ENCODE measurements at regions not wholly inside any gene's neighbourhood (a gene's known extent, or its start where the extent isn't known, plus 50 kb on each side); places are given as distances from the start of the nearest gene placed in this dataset.

GRCh38 chr13:90402102-90402501 is 945.4 kb upstream of the MIR17HG start:
- no peak for DNase-seq (ENCODE audit: low spot score in 2 of 2)
- Histone ChIP-seq H3K4me3 (no peak overlapping the region), H3K27me3 (no peaks in the 10 kb centered on the region), H3K36me3 (no peaks in the 10 kb centered on the region), H3K27ac (no peak overlapping the region), H3K4me1 (no peaks in the 10 kb centered on the region), H3K9me3 (peaks cover 0 to 15% of the 10 kb centered on the region in 2 donors)
- intact Hi-C loops (cut with DNase I; ENCODE audit: low total_unique reads) = no loop called here
- TF ChIP-seq POLR2A (IDR thresholded peaks at IDR 0.05) (no peak), POLR2AphosphoS5 (IDR thresholded peaks at IDR 0.05) (no peak)
- TF ChIP-seq, protein P1, sequence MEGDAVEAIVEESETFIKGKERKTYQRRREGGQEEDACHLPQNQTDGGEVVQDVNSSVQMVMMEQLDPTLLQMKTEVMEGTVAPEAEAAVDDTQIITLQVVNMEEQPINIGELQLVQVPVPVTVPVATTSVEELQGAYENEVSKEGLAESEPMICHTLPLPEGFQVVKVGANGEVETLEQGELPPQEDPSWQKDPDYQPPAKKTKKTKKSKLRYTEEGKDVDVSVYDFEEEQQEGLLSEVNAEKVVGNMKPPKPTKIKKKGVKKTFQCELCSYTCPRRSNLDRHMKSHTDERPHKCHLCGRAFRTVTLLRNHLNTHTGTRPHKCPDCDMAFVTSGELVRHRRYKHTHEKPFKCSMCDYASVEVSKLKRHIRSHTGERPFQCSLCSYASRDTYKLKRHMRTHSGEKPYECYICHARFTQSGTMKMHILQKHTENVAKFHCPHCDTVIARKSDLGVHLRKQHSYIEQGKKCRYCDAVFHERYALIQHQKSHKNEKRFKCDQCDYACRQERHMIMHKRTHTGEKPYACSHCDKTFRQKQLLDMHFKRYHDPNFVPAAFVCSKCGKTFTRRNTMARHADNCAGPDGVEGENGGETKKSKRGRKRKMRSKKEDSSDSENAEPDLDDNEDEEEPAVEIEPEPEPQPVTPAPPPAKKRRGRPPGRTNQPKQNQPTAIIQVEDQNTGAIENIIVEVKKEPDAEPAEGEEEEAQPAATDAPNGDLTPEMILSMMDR (IDR thresholded peaks at IDR 0.05) = no peak

- H3K4me1 ChIP-seq = no peaks in the 10 kb centered on the region
- TF ChIP-seq POLR2A (IDR thresholded peaks at IDR 0.05) = no peak
- TF ChIP-seq, protein P1 (IDR thresholded peaks at IDR 0.05) = no peak
- TF ChIP-seq POLR2AphosphoS5 (IDR thresholded peaks at IDR 0.05) = no peak
- no peak overlapping the region for H3K4me3 ChIP-seq
- no peaks in the 10 kb centered on the region for H3K27me3 ChIP-seq
- H3K36me3 ChIP-seq = no peaks in the 10 kb centered on the region
- peaks cover 0 to 15% of the 10 kb centered on the region in 2 donors for H3K9me3 ChIP-seq
- intact Hi-C loops (cut with DNase I; ENCODE audit: low total_unique reads) = no loop called here
- DNase-seq (ENCODE audit: low spot score in 2 of 2) = no peak
- H3K27ac ChIP-seq = no peak overlapping the region
Measured at GRCh38 chr13:90402613-90403012, 944.9 kb upstream of the MIR17HG start.

DNA sequence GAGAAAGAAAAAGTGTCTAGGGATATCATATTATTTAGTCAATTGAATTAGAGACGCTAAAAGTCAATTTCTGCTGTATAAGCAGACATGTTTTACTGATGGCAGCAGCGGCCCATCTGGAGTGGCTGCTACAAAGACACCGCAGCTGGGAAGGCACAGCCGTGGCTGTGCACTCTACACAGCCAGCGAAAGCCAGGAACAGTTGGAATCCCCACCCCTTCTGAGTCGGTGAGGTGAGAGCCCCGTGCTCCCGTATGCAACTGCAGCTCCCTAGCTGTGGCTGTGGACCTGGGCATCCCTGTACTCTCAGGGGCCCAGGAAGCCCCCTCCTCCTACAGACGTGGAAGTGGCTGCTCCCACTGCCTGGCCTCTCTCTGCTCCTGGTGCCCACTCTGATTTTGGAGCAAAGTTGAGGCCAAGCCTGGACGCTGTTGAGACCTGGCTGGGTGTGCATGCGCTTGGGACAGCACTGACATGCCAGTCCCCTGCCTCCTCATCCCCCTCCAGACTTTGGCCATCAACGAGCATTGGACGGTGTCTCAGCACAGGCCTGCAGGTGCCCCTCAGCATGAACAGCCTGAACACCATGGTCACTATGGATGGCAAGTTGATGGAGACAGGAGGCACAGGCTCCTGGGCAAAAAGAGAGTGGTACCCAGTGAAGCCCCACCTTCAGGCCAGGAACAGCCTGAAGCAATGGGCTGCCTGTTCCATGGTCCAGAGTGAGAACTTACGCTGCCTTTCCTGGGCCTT is 944.0 kb upstream of the MIR17HG start:
- peaks cover 0 to 15% of the 10 kb centered on the region in 2 donors for H3K9me3 ChIP-seq
- no peaks in the 10 kb centered on the region for H3K4me1 ChIP-seq
- no peak for DNase-seq (ENCODE audit: low spot score in 2 of 2)
- no peaks in the 10 kb centered on the region for H3K27me3 ChIP-seq
- TF ChIP-seq POLR2A (IDR thresholded peaks at IDR 0.05) = no peak
- TF ChIP-seq POLR2AphosphoS5 (IDR thresholded peaks at IDR 0.05) = no peak
- TF ChIP-seq, protein P1 (IDR thresholded peaks at IDR 0.05) = no peak
- no peaks in the 10 kb centered on the region for H3K36me3 ChIP-seq
- intact Hi-C loops (cut with DNase I; ENCODE audit: low total_unique reads) = no loop called here
- H3K4me3 ChIP-seq = no peak overlapping the region
- no peak overlapping the region for H3K27ac ChIP-seq

DNA sequence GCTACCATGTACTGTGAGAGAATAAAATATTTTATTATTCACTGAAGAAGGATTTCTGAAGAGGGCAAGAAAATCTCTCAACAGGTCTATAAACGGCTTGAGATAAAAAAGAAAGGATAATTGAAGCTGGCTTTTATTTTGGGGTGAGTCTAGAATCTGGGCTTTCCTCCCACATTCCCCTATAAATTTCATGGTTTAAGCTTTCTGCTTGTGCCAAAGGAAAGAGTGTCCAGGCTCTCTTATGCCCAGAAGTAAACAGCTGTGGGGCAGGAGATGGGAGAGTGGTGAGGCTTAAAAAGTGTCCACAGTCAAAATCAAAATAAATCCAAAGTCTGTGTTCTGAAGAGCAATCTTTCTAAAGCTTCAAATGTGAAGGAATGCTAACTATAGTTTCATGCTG is 942.2 kb upstream of the MIR17HG start:
- Histone ChIP-seq H3K4me3 (no peak overlapping the region), H3K36me3 (no peaks in the 10 kb centered on the region), H3K27ac (no peak overlapping the region), H3K4me1 (no peaks in the 10 kb centered on the region), H3K27me3 (no peaks in the 10 kb centered on the region), H3K9me3 (peaks cover 0 to 2% of the 10 kb centered on the region in 2 donors)
- DNase-seq (ENCODE audit: low spot score in 2 of 2) = no peak
- TF ChIP-seq, protein P1 (IDR thresholded peaks at IDR 0.05) = no peak
- TF ChIP-seq POLR2A (IDR thresholded peaks at IDR 0.05) = no peak
- TF ChIP-seq POLR2AphosphoS5 (IDR thresholded peaks at IDR 0.05) = no peak
- intact Hi-C loops (cut with DNase I; ENCODE audit: low total_unique reads) = no loop called here

DNA sequence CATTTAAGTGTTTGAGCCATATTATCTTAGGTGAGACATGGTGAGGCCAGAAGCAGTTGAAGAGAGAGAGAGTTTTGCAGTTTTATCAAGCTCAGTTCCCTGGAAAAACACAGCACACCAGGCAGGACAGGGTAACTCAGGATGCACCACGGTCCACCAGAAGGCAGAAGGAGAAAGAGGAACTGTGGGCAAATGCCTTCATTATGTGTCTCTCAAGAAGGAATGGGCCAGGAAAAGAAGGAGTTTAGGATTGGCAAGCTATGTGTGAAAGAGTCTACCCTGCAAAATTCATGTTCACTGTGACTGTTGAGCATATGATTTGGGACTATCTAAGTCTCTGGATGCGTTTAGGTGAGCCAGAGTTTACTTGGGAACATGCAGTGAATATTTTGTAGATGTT is 934.5 kb upstream of the MIR17HG start:
- TF ChIP-seq, protein P1 (IDR thresholded peaks at IDR 0.05) = no peak
- TF ChIP-seq POLR2A (IDR thresholded peaks at IDR 0.05) = no peak
- Histone ChIP-seq H3K4me3 (no peak overlapping the region), H3K9me3 (no peaks in the 10 kb centered on the region), H3K27me3 (no peaks in the 10 kb centered on the region), H3K4me1 (no peaks in the 10 kb centered on the region), H3K36me3 (no peaks in the 10 kb centered on the region), H3K27ac (no peak overlapping the region)
- intact Hi-C loops (cut with DNase I; ENCODE audit: low total_unique reads) = no loop called here
- no peak for DNase-seq (ENCODE audit: low spot score in 2 of 2)
